ENCODE measurements at regions not wholly inside any gene's neighbourhood (a gene's known extent, or its start where the extent isn't known, plus 50 kb on each side); places are given as distances from the start of the nearest gene placed in this dataset.

- Histone ChIP-seq H3K27me3 (ENCODE audit: control insufficient read depth in 3 of 3, insufficient read depth in 3 of 3, low read length in 2 of 3) (peaks cover 0 to 25% (median 3%) of the 10 kb centered on the region in 3 donors), H3K4me3 (no peak overlapping the region), H3K9ac (ENCODE audit: insufficient read depth in 1 of 2, low read length in 2 of 2) (no peak overlapping the region), H3K36me3 (ENCODE audit: control insufficient read depth in 4 of 4, insufficient read depth in 4 of 4, low read length in 4 of 4) (no peaks in the 10 kb centered on the region), H3K9me3 (ENCODE audit: control insufficient read depth in 4 of 4, insufficient read depth in 3 of 4, low read length in 3 of 4) (no peaks in the 10 kb centered on the region), H3K27ac (ENCODE audit: low read depth in 1 of 2, low read length in 1 of 2) (no peak overlapping the region), H3K4me1 (ENCODE audit: control insufficient read depth in 5 of 5, insufficient read depth in 5 of 5, low read length in 5 of 5) (no peaks in the 10 kb centered on the region)
- ATAC-seq (ENCODE audit: insufficient read depth, low FRiP score) (no peak), DNase-seq (no peak)
- TF ChIP-seq, protein P1, sequence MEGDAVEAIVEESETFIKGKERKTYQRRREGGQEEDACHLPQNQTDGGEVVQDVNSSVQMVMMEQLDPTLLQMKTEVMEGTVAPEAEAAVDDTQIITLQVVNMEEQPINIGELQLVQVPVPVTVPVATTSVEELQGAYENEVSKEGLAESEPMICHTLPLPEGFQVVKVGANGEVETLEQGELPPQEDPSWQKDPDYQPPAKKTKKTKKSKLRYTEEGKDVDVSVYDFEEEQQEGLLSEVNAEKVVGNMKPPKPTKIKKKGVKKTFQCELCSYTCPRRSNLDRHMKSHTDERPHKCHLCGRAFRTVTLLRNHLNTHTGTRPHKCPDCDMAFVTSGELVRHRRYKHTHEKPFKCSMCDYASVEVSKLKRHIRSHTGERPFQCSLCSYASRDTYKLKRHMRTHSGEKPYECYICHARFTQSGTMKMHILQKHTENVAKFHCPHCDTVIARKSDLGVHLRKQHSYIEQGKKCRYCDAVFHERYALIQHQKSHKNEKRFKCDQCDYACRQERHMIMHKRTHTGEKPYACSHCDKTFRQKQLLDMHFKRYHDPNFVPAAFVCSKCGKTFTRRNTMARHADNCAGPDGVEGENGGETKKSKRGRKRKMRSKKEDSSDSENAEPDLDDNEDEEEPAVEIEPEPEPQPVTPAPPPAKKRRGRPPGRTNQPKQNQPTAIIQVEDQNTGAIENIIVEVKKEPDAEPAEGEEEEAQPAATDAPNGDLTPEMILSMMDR (IDR thresholded peaks at IDR 0.05; ENCODE audit: control extremely low read depth, extremely low read depth), result no peak
- WGBS, 2 donors, result 82 to 86% methylated on average over 6 of the region's 6 CpGs
These were observed 300.7 kb downstream of the SP3 start for GRCh38 chr2:173664513-173664910.

GRCh38 chr2:173666171-173666888, 298.8 kb downstream of the SP3 start:
- ATAC-seq (ENCODE audit: insufficient read depth, low FRiP score) (no peak), DNase-seq (peak in 1 of 3 donors; percentile 41)
- H3K27me3 ChIP-seq (ENCODE audit: control insufficient read depth in 3 of 3, insufficient read depth in 3 of 3, low read length in 2 of 3), result peaks cover 0 to 22% (median 3%) of the 10 kb centered on the region in 3 donors
- H3K27ac ChIP-seq (ENCODE audit: low read depth in 1 of 2, low read length in 1 of 2), result no peak overlapping the region
- H3K9me3 ChIP-seq (ENCODE audit: control insufficient read depth in 4 of 4, insufficient read depth in 3 of 4, low read length in 3 of 4), result no peaks in the 10 kb centered on the region
- H3K9ac ChIP-seq (ENCODE audit: insufficient read depth in 1 of 2, low read length in 2 of 2), result no peak overlapping the region
- no peak overlapping the region for H3K4me3 ChIP-seq
- no peaks in the 10 kb centered on the region for H3K4me1 ChIP-seq (ENCODE audit: control insufficient read depth in 5 of 5, insufficient read depth in 5 of 5, low read length in 5 of 5)
- 47 to 64% methylated on average over 8 of the region's 8 CpGs for WGBS, 2 donors
- H3K36me3 ChIP-seq (ENCODE audit: control insufficient read depth in 4 of 4, insufficient read depth in 4 of 4, low read length in 4 of 4), result no peaks in the 10 kb centered on the region
- TF ChIP-seq, protein P1 (IDR thresholded peaks at IDR 0.05; ENCODE audit: control extremely low read depth, extremely low read depth), result no peak

DNA sequence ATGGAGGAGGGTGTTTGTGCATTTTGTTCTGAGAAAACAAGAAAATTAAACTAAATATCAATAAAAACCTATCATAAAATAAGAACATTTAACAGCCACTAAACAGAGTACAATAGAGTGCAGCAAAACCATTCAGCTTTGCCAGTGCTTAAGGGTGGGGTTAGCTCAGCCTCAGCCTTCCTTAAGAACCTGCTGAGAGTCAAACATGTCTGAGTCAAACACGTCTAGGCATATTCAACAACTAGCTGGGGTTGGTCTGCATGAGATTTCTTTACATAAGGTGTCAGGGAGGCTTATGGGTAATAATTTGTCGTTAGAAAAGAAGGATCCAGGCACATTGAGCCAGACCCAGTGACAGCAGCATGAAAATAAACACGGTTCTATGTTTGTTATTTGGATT, 298.2 kb downstream of the SP3 start:
- Histone ChIP-seq H3K27ac (ENCODE audit: low read depth in 1 of 2, low read length in 1 of 2) (no peak overlapping the region), H3K36me3 (ENCODE audit: control insufficient read depth in 4 of 4, insufficient read depth in 4 of 4, low read length in 4 of 4) (no peaks in the 10 kb centered on the region), H3K9me3 (ENCODE audit: control insufficient read depth in 4 of 4, insufficient read depth in 3 of 4, low read length in 3 of 4) (no peaks in the 10 kb centered on the region), H3K4me3 (no peak overlapping the region), H3K4me1 (ENCODE audit: control insufficient read depth in 5 of 5, insufficient read depth in 5 of 5, low read length in 5 of 5) (no peaks in the 10 kb centered on the region), H3K27me3 (ENCODE audit: control insufficient read depth in 3 of 3, insufficient read depth in 3 of 3, low read length in 2 of 3) (peaks cover 0 to 24% (median 3%) of the 10 kb centered on the region in 3 donors), H3K9ac (ENCODE audit: insufficient read depth in 1 of 2, low read length in 2 of 2) (no peak overlapping the region)
- TF ChIP-seq, protein P1 (IDR thresholded peaks at IDR 0.05; ENCODE audit: control extremely low read depth, extremely low read depth), result no peak
- WGBS, 2 donors, result 59 to 77% methylated on average over 3 of the region's 3 CpGs
- peak in 1 of 3 donors; percentile 35 for DNase-seq
- no peak for ATAC-seq (ENCODE audit: insufficient read depth, low FRiP score)

Data from lung (tissue), 11 donors.